ENCODE measurements at regions not wholly inside any gene's neighbourhood (a gene's known extent, or its start where the extent isn't known, plus 50 kb on each side); places are given as distances from the start of the nearest gene placed in this dataset.
"Not testable (repeated sequence)": the region's sequence is repeated elsewhere in the genome, so short reads cannot be mapped to it uniquely, and the experiment has no call there.

DNA sequence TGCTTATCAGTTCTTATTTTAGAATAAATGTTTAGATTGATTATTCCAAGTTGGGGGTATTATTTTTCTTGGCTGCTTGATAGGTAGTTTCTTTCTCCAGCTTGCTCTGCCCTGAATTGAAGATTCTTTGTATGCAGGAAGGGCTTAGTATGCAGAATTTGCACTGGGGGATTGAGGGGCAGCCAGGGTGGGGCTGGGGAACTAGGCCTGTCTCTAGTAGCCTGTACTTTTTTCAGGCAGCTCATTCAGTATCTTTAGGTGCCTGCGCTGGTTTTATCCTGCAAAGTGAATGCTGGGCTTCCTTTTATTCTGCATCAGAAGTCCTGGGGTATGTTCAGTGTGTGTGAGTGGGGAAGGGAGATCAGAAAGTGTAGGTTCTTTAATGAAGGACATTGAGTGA, 228.3 kb upstream of the ELL2 start:
- Histone ChIP-seq H3K36me3 (ENCODE audit: insufficient read depth, low read length) (no peaks in the 10 kb centered on the region), H2AFZ (ENCODE audit: low read length) (no peak overlapping the region)
- TF ChIP-seq, protein P1, sequence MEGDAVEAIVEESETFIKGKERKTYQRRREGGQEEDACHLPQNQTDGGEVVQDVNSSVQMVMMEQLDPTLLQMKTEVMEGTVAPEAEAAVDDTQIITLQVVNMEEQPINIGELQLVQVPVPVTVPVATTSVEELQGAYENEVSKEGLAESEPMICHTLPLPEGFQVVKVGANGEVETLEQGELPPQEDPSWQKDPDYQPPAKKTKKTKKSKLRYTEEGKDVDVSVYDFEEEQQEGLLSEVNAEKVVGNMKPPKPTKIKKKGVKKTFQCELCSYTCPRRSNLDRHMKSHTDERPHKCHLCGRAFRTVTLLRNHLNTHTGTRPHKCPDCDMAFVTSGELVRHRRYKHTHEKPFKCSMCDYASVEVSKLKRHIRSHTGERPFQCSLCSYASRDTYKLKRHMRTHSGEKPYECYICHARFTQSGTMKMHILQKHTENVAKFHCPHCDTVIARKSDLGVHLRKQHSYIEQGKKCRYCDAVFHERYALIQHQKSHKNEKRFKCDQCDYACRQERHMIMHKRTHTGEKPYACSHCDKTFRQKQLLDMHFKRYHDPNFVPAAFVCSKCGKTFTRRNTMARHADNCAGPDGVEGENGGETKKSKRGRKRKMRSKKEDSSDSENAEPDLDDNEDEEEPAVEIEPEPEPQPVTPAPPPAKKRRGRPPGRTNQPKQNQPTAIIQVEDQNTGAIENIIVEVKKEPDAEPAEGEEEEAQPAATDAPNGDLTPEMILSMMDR (IDR thresholded peaks at IDR 0.05; ENCODE audit: low read length): no peak
- TF ChIP-seq EZH2 (IDR thresholded peaks at IDR 0.05; ENCODE audit: borderline replicate concordance, low read length): no peak

DNA sequence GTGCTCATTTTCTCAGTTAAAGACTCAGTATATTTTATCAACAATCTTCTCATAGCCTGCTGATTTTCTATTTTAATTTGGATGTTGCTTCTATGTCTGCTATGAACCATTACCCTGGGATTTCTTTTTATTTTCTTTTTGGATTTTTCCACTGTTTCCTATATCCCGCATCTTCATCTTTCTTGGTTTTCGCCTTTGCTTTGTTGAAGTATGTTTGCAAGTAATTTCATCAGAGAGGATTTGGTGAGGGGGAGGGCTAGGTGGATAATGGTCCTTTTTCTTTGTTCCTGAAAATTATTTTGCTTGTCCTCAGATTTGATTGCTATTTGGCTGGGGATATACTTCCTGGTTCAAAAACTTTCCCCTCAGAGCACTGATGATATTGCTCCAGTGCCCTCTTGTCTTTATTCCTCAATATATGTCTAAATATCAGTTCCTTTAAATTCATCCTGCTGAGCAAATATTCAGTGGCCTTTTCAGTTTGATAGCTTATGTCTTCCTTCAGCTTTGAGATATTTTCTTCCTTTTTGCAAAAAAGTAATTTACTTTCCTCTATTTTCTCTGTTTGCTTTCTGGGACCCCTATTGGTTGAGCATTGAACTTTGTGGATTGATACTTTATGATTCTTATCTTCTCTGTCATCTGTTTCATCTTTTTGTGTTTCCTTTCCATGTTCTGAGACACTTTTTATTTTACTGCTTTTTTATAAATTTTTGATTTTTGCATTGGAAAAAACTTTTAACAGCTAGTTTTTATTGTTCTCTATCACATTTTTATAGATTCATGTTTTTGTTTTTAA, 227.6 kb upstream of the ELL2 start:
- no peaks in the 10 kb centered on the region for H3K36me3 ChIP-seq (ENCODE audit: insufficient read depth, low read length)
- no peak overlapping the region for H3K4me2 ChIP-seq (ENCODE audit: low read length)
- no peaks in the 10 kb centered on the region for H3K27me3 ChIP-seq (ENCODE audit: insufficient read depth, low read length)
- H3K9me2 ChIP-seq (ENCODE audit: low read depth, low read length): no peaks in the 10 kb centered on the region
- no peaks in the 10 kb centered on the region for H3K4me1 ChIP-seq (ENCODE audit: insufficient read depth, low read length, severe bottlenecking)
- no peaks in the 10 kb centered on the region for H3K9me3 ChIP-seq (ENCODE audit: low read length)
- H4K20me1 ChIP-seq (ENCODE audit: insufficient read depth, low read length): no peaks in the 10 kb centered on the region
- no peak overlapping the region for H3K27ac ChIP-seq (ENCODE audit: low read depth, low read length, poor library complexity, severe bottlenecking)
- H3K9ac ChIP-seq (ENCODE audit: low read length): no peak overlapping the region
- no peaks in the 10 kb centered on the region for H3K79me2 ChIP-seq (ENCODE audit: insufficient read depth, low read length)
- no peak for TF ChIP-seq EZH2 (IDR thresholded peaks at IDR 0.05; ENCODE audit: borderline replicate concordance, low read length)
- TF ChIP-seq, protein P1 (IDR thresholded peaks at IDR 0.05; ENCODE audit: low read length): no peak
- H2AFZ ChIP-seq (ENCODE audit: low read length): no peak overlapping the region
- no peaks in the 10 kb centered on the region for H3F3A ChIP-seq (ENCODE audit: insufficient read depth, low read length)
- H3K4me3 ChIP-seq (ENCODE audit: low read depth, low read length, poor library complexity, severe bottlenecking): no peak overlapping the region

More for the DNA sequence above, 228.3 kb upstream of the ELL2 start:
- H3F3A ChIP-seq (ENCODE audit: insufficient read depth, low read length): no peaks in the 10 kb centered on the region
- no peaks in the 10 kb centered on the region for H3K79me2 ChIP-seq (ENCODE audit: insufficient read depth, low read length)
- H3K4me2 ChIP-seq (ENCODE audit: low read length): no peak overlapping the region
- no peak overlapping the region for H3K27ac ChIP-seq (ENCODE audit: low read depth, low read length, poor library complexity, severe bottlenecking)
- H3K9me2 ChIP-seq (ENCODE audit: low read depth, low read length): no peaks in the 10 kb centered on the region
- H3K9me3 ChIP-seq (ENCODE audit: low read length): no peaks in the 10 kb centered on the region
- H3K4me1 ChIP-seq (ENCODE audit: insufficient read depth, low read length, severe bottlenecking): no peaks in the 10 kb centered on the region
- H3K9ac ChIP-seq (ENCODE audit: low read length): no peak overlapping the region
- H3K4me3 ChIP-seq (ENCODE audit: low read depth, low read length, poor library complexity, severe bottlenecking): no peak overlapping the region
- H3K27me3 ChIP-seq (ENCODE audit: insufficient read depth, low read length): no peaks in the 10 kb centered on the region
- H4K20me1 ChIP-seq (ENCODE audit: insufficient read depth, low read length): no peaks in the 10 kb centered on the region

DNA sequence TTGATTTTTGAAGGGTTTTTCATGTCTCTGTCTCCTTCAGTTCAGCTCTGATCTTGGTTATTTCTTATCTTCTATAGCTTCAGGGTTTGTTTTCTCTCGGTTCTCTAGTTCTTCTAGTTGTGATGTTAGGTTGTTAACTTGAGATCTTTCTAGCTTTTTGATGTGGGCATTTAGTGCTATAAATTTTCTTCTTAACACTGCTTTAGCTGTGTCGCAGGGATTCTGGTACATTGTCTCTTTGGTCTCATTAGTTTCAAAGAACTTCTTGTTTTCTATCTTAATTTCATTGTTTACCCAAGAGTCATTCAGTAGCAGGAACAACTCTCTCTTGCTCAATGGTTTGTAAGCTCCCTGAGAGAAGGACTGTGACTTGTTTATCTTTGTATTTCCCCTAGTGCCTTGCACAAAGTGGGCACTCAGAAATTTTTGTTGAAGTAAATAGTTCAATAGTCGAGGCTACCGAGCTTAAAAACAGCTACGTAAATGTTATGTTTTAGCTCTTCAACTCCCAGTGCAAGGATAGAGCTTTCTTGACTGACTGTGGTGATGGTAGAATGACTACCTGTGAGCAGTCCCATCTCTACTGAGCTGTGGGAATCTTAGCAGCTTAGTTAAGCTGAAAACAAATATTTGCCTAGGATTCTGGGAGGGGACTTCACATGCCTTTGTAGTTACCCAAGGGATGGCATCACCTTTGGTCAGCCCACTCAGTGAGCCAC, 225.8 kb upstream of the ELL2 start:
- H3K4me2 ChIP-seq (ENCODE audit: low read length): no peak overlapping the region
- H4K20me1 ChIP-seq (ENCODE audit: insufficient read depth, low read length): no peaks in the 10 kb centered on the region
- H3K27ac ChIP-seq (ENCODE audit: low read depth, low read length, poor library complexity, severe bottlenecking): no peak overlapping the region
- H3F3A ChIP-seq (ENCODE audit: insufficient read depth, low read length): no peaks in the 10 kb centered on the region
- no peak overlapping the region for H3K4me3 ChIP-seq (ENCODE audit: low read depth, low read length, poor library complexity, severe bottlenecking)
- TF ChIP-seq, protein P1 (IDR thresholded peaks at IDR 0.05; ENCODE audit: low read length): no peak
- no peak for TF ChIP-seq EZH2 (IDR thresholded peaks at IDR 0.05; ENCODE audit: borderline replicate concordance, low read length)
- H3K9me3 ChIP-seq (ENCODE audit: low read length): no peaks in the 10 kb centered on the region
- no peak overlapping the region for H3K9ac ChIP-seq (ENCODE audit: low read length)
- H3K9me2 ChIP-seq (ENCODE audit: low read depth, low read length): no peaks in the 10 kb centered on the region
- H3K79me2 ChIP-seq (ENCODE audit: insufficient read depth, low read length): no peaks in the 10 kb centered on the region
- H2AFZ ChIP-seq (ENCODE audit: low read length): no peak overlapping the region
- no peaks in the 10 kb centered on the region for H3K4me1 ChIP-seq (ENCODE audit: insufficient read depth, low read length, severe bottlenecking)
- no peaks in the 10 kb centered on the region for H3K36me3 ChIP-seq (ENCODE audit: insufficient read depth, low read length)
- H3K27me3 ChIP-seq (ENCODE audit: insufficient read depth, low read length): no peaks in the 10 kb centered on the region

DNA sequence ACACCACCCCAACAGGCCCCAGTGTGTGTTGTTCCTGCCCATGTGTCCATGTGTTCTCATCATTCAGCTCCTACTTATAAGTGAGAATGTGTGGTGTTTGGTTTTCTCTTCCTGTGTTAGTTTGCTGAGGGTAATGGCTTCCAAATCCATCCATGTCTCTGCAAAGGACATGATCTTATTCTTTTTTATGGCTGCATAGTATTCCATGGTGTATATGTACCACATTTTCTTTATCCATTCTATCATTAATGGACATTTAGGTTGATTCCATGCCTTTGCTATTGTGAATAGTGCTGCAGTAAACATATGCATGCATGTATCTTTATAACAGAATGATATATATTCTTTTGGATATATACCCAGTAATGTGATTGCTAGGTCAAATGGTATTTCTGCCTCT, 222.9 kb upstream of the ELL2 start:
- H3K79me2 ChIP-seq (ENCODE audit: insufficient read depth, low read length); H3K9me3 ChIP-seq (ENCODE audit: low read length): not testable (repeated sequence)

More for the DNA sequence above, 222.9 kb upstream of the ELL2 start:
- not testable (repeated sequence) for H3K9ac ChIP-seq (ENCODE audit: low read length); H3K4me1 ChIP-seq (ENCODE audit: insufficient read depth, low read length, severe bottlenecking); H3K27ac ChIP-seq (ENCODE audit: low read depth, low read length, poor library complexity, severe bottlenecking); H3K36me3 ChIP-seq (ENCODE audit: insufficient read depth, low read length); H2AFZ ChIP-seq (ENCODE audit: low read length); H3K27me3 ChIP-seq (ENCODE audit: insufficient read depth, low read length); H3F3A ChIP-seq (ENCODE audit: insufficient read depth, low read length); H3K9me2 ChIP-seq (ENCODE audit: low read depth, low read length); H3K4me2 ChIP-seq (ENCODE audit: low read length); H4K20me1 ChIP-seq (ENCODE audit: insufficient read depth, low read length); H3K4me3 ChIP-seq (ENCODE audit: low read depth, low read length, poor library complexity, severe bottlenecking)
